Fibroblast of mammary gland (primary cell): ENCODE measurements at regions not wholly inside any gene's neighbourhood (a gene's known extent, or its start where the extent isn't known, plus 50 kb on each side); places are given as distances from the start of the nearest gene placed in this dataset.
A peak's percentile ranks its signal among the peaks of the same experiment; 100 is the strongest.

ENCODE experiments used
- DNase-seq: peaks from one replicate; pipeline ENCODE4 v3.0.0-alpha.2; 2010; ENCODE audit warnings: low read depth
- H3K4me3 ChIP-seq: 2 replicates; pipeline ENCODE4 v1.5.1; 2011; ENCODE audit warnings: low read depth, mild to moderate bottlenecking, low read length, moderate library complexity; ENCODE audit not compliant: control insufficient read depth
- CTCF ChIP-seq: conservative IDR thresholded peaks from 2 replicates; pipeline ENCODE4 v1.5.1; 2011; ENCODE audit warnings: low read depth, low read length, inconsistent platforms; ENCODE audit not compliant: control insufficient read depth, insufficient read depth

DNA sequence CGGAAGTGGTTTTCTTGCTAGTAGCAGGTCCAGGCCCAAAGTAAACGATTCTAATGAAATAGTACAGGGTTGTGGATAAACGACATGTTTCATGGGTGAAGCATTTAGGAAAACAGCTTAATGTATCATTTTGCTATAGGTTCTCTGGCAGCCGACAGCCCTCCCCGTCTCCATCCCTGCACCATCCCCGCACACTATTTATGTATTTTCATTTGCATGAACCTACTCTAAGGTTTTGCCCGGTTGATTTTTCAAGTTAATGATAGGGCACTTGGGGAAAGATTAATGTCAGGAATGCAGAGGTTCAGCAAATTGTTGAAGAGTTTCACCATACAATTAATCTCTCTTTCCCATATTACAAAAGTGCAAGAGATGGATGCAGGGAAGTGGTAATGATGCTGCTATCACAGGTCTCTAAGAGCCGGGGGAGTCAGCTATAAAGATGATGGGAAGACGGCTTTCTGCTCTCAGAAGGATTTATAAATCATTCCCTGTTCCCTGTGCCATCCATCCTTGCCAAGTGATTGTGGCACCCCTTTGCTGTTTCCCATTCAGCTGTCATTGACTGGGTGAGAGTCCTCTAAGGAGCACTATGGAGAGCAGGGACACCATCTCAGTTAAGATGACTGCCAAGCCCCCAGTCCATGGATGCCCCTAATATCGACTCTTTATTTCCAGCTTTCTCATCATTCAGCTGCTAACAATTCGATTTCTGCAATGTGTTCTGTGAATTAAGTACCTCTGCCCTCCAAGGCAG, 186.3 kb downstream of the IRS2 start:
- no peak for DNase-seq
- H3K4me3 ChIP-seq: no peak overlapping the region
- TF ChIP-seq CTCF: no peak

GRCh38 chr13:109595471-109595870, 190.9 kb downstream of the IRS2 start:
- TF ChIP-seq CTCF: no peak
- no peak overlapping the region for H3K4me3 ChIP-seq
- DNase-seq: peak; percentile 72

DNA sequence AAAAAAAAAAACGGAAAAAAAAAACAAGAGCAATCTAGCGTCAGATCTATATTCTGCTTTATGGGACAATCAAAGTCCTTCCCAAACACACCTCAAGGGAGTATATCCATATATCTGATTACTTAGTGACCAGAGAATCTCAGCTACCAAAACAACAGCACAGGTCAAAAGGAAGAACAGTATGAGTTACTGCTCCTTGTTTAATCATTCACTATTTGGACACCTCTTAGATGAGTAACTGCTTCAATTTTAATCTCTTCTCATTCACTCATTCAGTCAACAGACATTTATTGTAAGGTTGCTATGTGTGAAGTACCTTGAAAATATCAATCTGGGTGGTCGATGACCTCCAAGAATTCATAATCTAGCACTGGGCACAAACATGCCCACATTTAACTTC, 193.2 kb downstream of the IRS2 start:
- TF ChIP-seq CTCF: no peak
- no peak overlapping the region for H3K4me3 ChIP-seq
- DNase-seq: no peak

GRCh38 chr13:109592770-109593169, 193.6 kb downstream of the IRS2 start:
- no peak for DNase-seq
- TF ChIP-seq CTCF: no peak
- no peak overlapping the region for H3K4me3 ChIP-seq

GRCh38 chr13:109587689-109588088, 198.7 kb downstream of the IRS2 start:
- TF ChIP-seq CTCF: no peak
- no peak overlapping the region for H3K4me3 ChIP-seq
- DNase-seq: no peak

GRCh38 chr13:109586509-109587346, 199.7 kb downstream of the IRS2 start:
- DNase-seq: no peak
- TF ChIP-seq CTCF: no peak
- no peak overlapping the region for H3K4me3 ChIP-seq
